Activated T-helper 2 cell treated with anti-CD3 and anti-CD28 coated beads, Interferon-gamma antibody, Interleukin-2, Interleukin-4, amounts not matched to agents 10 μg/mL and 5 μg/mL and 100 μg/mL, durations not matched to agents 14 hours and 24 hours and 36 hours (primary cell): ENCODE measurements at regions not wholly inside any gene's neighbourhood (a gene's known extent, or its start where the extent isn't known, plus 50 kb on each side); places are given as distances from the start of the nearest gene placed in this dataset.

Source experiments
- DNase-seq: peaks from one replicate; pipeline ENCODE4 v3.0.0; 2021; ENCODE audit warnings: low spot score
- H3K27ac Mint-ChIP-seq: one replicate; pipeline ENCODE4 v1.8.0; 2021; ENCODE audit warnings: mixed read lengths
- H3K27me3 Mint-ChIP-seq: one replicate; pipeline ENCODE4 v1.8.0; 2021; ENCODE audit warnings: low read depth, mixed read lengths
- H3K36me3 Mint-ChIP-seq: one replicate; pipeline ENCODE4 v1.8.0; 2021; ENCODE audit warnings: low read depth, mixed read lengths
- H3K4me1 Mint-ChIP-seq: one replicate; pipeline ENCODE4 v1.8.0; 2021; ENCODE audit warnings: low read depth, mixed read lengths
- H3K4me3 Mint-ChIP-seq: one replicate; pipeline ENCODE4 v1.8.0; 2021; ENCODE audit warnings: low read depth, mild to moderate bottlenecking, moderate library complexity, mixed read lengths
- H3K9me3 Mint-ChIP-seq: one replicate; pipeline ENCODE4 v1.8.0; 2021; ENCODE audit warnings: mixed read lengths
- intact Hi-C: fragments of 100-400 bp; cut with micrococcal nuclease; formaldehyde crosslinking; loops from one replicate; pipeline ENCODE4 v1.15.1; 2023

DNA sequence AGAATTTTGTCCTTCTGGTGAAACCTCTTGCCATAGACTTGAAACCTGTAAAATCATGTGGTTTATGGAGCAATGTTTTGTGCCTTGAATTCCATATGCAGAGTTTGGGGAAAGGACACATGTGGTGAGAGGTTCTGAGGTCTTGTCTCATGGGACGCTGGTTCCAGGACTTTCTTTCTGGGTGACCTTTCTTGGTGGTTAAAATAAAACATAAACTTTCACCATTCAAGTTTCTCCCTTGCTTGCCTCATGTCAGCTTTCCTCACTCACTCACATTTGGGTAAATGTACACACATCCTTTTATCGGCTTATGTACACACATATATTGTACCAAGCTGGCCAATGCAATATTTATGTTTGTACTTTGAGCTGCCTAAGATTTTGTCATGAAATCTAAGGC lies 144.9 kb upstream of the CELF2 start:
- no peak for DNase-seq
- H3K9me3 Mint-ChIP-seq, result no peaks in the 10 kb centered on the region
- H3K4me3 Mint-ChIP-seq, result no peak overlapping the region
- H3K27me3 Mint-ChIP-seq, result peaks cover 28% of the 10 kb centered on the region
- no peaks in the 10 kb centered on the region for H3K36me3 Mint-ChIP-seq
- intact Hi-C loops, result no loop called here
- H3K27ac Mint-ChIP-seq, result no peak overlapping the region
- H3K4me1 Mint-ChIP-seq, result peaks cover 3% of the 10 kb centered on the region

GRCh38 chr10:10873289-10873688 lies 144.4 kb upstream of the CELF2 start:
- H3K36me3 Mint-ChIP-seq, result no peaks in the 10 kb centered on the region
- H3K4me1 Mint-ChIP-seq, result peaks cover 3% of the 10 kb centered on the region
- intact Hi-C loops, result no loop called here
- H3K27me3 Mint-ChIP-seq, result peaks cover 28% of the 10 kb centered on the region
- DNase-seq, result no peak
- no peak overlapping the region for H3K4me3 Mint-ChIP-seq
- H3K9me3 Mint-ChIP-seq, result no peaks in the 10 kb centered on the region
- no peak overlapping the region for H3K27ac Mint-ChIP-seq

- no peaks in the 10 kb centered on the region for H3K36me3 Mint-ChIP-seq
- H3K27ac Mint-ChIP-seq, result no peak overlapping the region
- H3K9me3 Mint-ChIP-seq, result no peaks in the 10 kb centered on the region
- intact Hi-C loops, result no loop called here
- H3K4me3 Mint-ChIP-seq, result no peak overlapping the region
- peaks cover 28% of the 10 kb centered on the region for H3K27me3 Mint-ChIP-seq
- H3K4me1 Mint-ChIP-seq, result peaks cover 3% of the 10 kb centered on the region
- no peak for DNase-seq
Observed at GRCh38 chr10:10873915-10874314, 143.8 kb upstream of the CELF2 start.

DNA sequence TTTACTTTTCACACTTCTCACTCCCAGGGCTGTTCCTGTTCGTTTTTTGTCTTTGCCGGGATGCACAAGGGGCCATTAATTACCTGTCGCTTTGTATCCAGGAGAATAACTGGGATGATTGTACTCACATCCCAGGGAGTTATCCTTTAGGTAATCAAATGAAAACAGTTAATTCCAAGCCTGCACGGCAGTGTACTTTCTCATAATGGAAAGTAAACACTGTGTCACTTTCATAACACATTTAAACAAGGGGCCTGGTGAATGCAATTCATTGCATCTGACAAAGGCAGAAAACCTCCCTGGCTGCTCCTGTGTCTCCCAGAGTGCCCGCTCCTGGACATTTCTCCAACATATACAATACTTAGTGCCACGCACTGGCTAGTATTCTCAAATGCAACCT lies 138.7 kb upstream of the CELF2 start:
- no peaks in the 10 kb centered on the region for H3K36me3 Mint-ChIP-seq
- H3K4me1 Mint-ChIP-seq, result no peaks in the 10 kb centered on the region
- no peak overlapping the region for H3K27ac Mint-ChIP-seq
- H3K9me3 Mint-ChIP-seq, result no peaks in the 10 kb centered on the region
- no peak overlapping the region for H3K4me3 Mint-ChIP-seq
- H3K27me3 Mint-ChIP-seq, result peaks cover 8% of the 10 kb centered on the region
- intact Hi-C loops, result no loop called here
- DNase-seq, result no peak

- peaks cover 5% of the 10 kb centered on the region for H3K9me3 Mint-ChIP-seq
- H3K4me1 Mint-ChIP-seq, result no peaks in the 10 kb centered on the region
- intact Hi-C loops, result no loop called here
- peaks cover 4% of the 10 kb centered on the region for H3K27me3 Mint-ChIP-seq
- H3K27ac Mint-ChIP-seq, result no peak overlapping the region
- DNase-seq, result no peak
- H3K4me3 Mint-ChIP-seq, result no peak overlapping the region
- H3K36me3 Mint-ChIP-seq, result no peaks in the 10 kb centered on the region
Observed at GRCh38 chr10:10881117-10881813, 136.4 kb upstream of the CELF2 start.

DNA sequence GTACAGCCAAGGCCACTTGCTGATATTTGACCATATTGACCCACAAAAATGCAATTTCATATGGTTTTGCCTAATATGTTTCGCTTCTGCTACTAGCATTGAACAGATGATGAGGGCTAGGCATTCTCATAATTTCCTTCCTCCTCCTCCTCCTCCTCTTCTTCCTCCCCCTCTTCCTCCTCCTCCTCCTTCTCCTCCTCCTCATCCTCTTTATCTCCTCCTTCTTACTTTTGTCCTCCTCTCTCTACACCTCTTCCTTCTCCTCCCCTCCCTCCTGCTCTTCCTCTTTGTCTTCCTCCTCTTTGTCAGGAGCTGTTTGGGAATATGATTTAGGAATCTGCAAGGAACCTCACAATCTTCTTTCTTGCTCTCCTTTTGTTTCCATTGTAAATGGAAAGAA lies 133.9 kb upstream of the CELF2 start:
- intact Hi-C loops, result no loop called here
- Mint-ChIP-seq H3K36me3 (no peaks in the 10 kb centered on the region), H3K4me3 (no peak overlapping the region), H3K27me3 (peaks cover 2% of the 10 kb centered on the region), H3K9me3 (peaks cover 5% of the 10 kb centered on the region), H3K4me1 (no peaks in the 10 kb centered on the region), H3K27ac (no peak overlapping the region)
- no peak for DNase-seq

DNA sequence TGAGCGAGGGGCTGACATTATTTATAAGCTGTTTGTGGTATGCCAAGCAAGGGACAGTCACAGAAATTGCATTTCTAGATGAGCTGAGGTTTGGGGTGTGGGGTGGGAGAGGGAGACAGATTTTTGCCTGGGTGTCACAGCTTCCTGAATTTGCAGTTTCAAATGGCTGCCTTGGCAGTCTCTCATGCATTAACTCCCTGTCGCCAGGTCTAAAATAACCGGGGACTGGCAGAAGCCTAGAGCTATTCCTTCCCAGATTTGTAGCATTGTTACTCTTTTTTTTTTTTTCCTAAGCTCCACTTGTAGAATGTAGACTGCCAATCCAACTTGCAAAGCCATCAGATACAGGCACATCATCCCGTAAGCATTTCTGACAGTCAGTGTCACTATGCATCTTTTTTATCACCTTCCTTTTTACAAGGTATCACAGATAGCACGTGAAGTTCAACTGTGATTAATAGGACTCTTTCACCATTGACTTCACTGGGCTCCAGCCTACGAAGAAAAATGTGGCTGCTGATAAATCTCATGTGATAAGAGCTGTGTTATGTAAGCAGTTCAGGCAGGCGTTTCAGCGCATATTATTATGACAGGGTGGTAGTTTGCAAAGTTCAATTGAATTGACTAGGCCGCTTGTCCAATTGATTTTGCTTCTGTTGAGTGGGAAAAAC lies 130.7 kb upstream of the CELF2 start:
- Mint-ChIP-seq H3K27ac (no peak overlapping the region), H3K27me3 (peaks cover 2% of the 10 kb centered on the region), H3K9me3 (peaks cover 5% of the 10 kb centered on the region), H3K4me1 (no peaks in the 10 kb centered on the region), H3K36me3 (no peaks in the 10 kb centered on the region), H3K4me3 (no peak overlapping the region)
- intact Hi-C loops, result no loop called here
- no peak for DNase-seq

GRCh38 chr10:10891124-10892082 lies 126.3 kb upstream of the CELF2 start:
- no peaks in the 10 kb centered on the region for H3K27me3 Mint-ChIP-seq
- no peak overlapping the region for H3K27ac Mint-ChIP-seq
- H3K4me3 Mint-ChIP-seq, result no peak overlapping the region
- intact Hi-C loops, result no loop called here
- no peaks in the 10 kb centered on the region for H3K36me3 Mint-ChIP-seq
- no peaks in the 10 kb centered on the region for H3K9me3 Mint-ChIP-seq
- H3K4me1 Mint-ChIP-seq, result no peaks in the 10 kb centered on the region
- no peak for DNase-seq

- no peak for DNase-seq
- Mint-ChIP-seq H3K9me3 (no peaks in the 10 kb centered on the region), H3K4me3 (no peak overlapping the region), H3K4me1 (no peaks in the 10 kb centered on the region), H3K27ac (no peak overlapping the region), H3K27me3 (no peaks in the 10 kb centered on the region), H3K36me3 (no peaks in the 10 kb centered on the region)
- intact Hi-C loops, result no loop called here
Observed at GRCh38 chr10:10892290-10892875, 125.3 kb upstream of the CELF2 start.

- intact Hi-C loops, result no loop called here
- H3K4me3 Mint-ChIP-seq, result no peak overlapping the region
- H3K27me3 Mint-ChIP-seq, result peaks cover 12% of the 10 kb centered on the region
- H3K4me1 Mint-ChIP-seq, result no peaks in the 10 kb centered on the region
- no peak overlapping the region for H3K27ac Mint-ChIP-seq
- no peak for DNase-seq
- H3K36me3 Mint-ChIP-seq, result no peaks in the 10 kb centered on the region
- H3K9me3 Mint-ChIP-seq, result no peaks in the 10 kb centered on the region
Observed at GRCh38 chr10:10897400-10897799, 120.3 kb upstream of the CELF2 start.

DNA sequence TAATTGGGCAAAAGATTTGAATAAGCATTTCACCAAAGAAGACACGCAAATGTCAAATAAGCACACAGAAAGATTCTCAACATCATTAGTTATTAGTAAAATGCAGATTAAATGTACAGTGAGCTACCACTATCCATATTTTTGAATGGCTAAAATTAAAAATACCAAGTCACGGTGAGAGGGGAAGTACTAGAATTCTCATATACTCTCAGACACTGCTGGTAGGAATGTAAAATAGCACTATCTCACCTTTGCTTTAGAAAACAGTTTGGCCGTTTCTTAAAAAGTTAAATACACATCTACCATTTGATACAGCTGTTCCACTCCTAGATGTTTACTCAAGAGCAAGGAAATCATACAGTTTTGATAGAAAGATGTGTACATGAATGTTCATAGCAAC lies 115.8 kb upstream of the CELF2 start:
- H3K9me3 Mint-ChIP-seq, result no peaks in the 10 kb centered on the region
- peaks cover 16% of the 10 kb centered on the region for H3K27me3 Mint-ChIP-seq
- H3K36me3 Mint-ChIP-seq, result no peaks in the 10 kb centered on the region
- H3K27ac Mint-ChIP-seq, result no peak overlapping the region
- DNase-seq, result no peak
- intact Hi-C loops, result no loop called here
- no peak overlapping the region for H3K4me3 Mint-ChIP-seq
- no peaks in the 10 kb centered on the region for H3K4me1 Mint-ChIP-seq

- H3K4me3 Mint-ChIP-seq, result no peak overlapping the region
- H3K4me1 Mint-ChIP-seq, result no peaks in the 10 kb centered on the region
- no peak overlapping the region for H3K27ac Mint-ChIP-seq
- H3K27me3 Mint-ChIP-seq, result peaks cover 16% of the 10 kb centered on the region
- H3K9me3 Mint-ChIP-seq, result no peaks in the 10 kb centered on the region
- intact Hi-C loops, result no loop called here
- DNase-seq, result no peak
- H3K36me3 Mint-ChIP-seq, result no peaks in the 10 kb centered on the region
Observed at GRCh38 chr10:10902951-10903350, 114.7 kb upstream of the CELF2 start.
